Vagina (tissue), 2 donors: ENCODE measurements at regions not wholly inside any gene's neighbourhood (a gene's known extent, or its start where the extent isn't known, plus 50 kb on each side); places are given as distances from the start of the nearest gene placed in this dataset.

Experiments used
- POLR2AphosphoS5 ChIP-seq, 2 donors: sonication (generic); formaldehyde crosslinking; IDR thresholded peaks; one replicate each; pipeline ENCODE4 v1.9.0; 2017; ENCODE audit warnings: antibody characterized with exemption in 2 of 2, mild to moderate bottlenecking in 2 of 2, low read depth in 1 of 2; ENCODE audit not compliant: insufficient read depth in 1 of 2
- TF ChIP-seq, protein P1 (sequence below), 3 experiments: fragments of 450-650 bp in 2 of 3; fragments of 200-600 bp in 1 of 3; sonication (generic) in 1 of 3; IDR thresholded peaks; one replicate each; pipeline ENCODE4 v1.5.1; 2017 to 2019; ENCODE audit warnings: antibody characterized with exemption in 3 of 3, mild to moderate bottlenecking in 2 of 3, moderate library complexity in 2 of 3

DNA sequence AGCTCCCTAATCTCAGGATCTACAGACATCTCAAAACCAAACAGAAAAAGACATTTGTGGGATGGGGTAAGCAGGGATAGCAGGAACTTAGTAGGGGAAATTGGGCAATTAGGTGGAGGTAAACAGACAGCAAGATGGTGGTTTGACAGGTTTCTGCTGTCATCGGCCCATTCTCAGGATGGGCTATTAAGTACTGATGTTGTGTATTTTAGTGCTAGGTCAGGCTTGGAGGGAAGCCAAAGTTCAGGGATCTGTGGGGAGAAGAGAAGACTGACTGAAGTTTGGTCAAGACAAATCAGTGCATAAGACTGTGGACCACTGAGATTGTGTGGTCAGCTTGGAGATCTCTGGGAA, 96.8 kb upstream of the THUMPD2 start:
- TF ChIP-seq, protein P1, sequence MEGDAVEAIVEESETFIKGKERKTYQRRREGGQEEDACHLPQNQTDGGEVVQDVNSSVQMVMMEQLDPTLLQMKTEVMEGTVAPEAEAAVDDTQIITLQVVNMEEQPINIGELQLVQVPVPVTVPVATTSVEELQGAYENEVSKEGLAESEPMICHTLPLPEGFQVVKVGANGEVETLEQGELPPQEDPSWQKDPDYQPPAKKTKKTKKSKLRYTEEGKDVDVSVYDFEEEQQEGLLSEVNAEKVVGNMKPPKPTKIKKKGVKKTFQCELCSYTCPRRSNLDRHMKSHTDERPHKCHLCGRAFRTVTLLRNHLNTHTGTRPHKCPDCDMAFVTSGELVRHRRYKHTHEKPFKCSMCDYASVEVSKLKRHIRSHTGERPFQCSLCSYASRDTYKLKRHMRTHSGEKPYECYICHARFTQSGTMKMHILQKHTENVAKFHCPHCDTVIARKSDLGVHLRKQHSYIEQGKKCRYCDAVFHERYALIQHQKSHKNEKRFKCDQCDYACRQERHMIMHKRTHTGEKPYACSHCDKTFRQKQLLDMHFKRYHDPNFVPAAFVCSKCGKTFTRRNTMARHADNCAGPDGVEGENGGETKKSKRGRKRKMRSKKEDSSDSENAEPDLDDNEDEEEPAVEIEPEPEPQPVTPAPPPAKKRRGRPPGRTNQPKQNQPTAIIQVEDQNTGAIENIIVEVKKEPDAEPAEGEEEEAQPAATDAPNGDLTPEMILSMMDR (IDR thresholded peaks at IDR 0.05), result no peak
- no peak for TF ChIP-seq POLR2AphosphoS5 (IDR thresholded peaks at IDR 0.05; ENCODE audit: insufficient read depth in 1 of 2, low read depth in 1 of 2)
